ENCODE measurements at regions not wholly inside any gene's neighbourhood (a gene's known extent, or its start where the extent isn't known, plus 50 kb on each side); places are given as distances from the start of the nearest gene placed in this dataset.

DNA sequence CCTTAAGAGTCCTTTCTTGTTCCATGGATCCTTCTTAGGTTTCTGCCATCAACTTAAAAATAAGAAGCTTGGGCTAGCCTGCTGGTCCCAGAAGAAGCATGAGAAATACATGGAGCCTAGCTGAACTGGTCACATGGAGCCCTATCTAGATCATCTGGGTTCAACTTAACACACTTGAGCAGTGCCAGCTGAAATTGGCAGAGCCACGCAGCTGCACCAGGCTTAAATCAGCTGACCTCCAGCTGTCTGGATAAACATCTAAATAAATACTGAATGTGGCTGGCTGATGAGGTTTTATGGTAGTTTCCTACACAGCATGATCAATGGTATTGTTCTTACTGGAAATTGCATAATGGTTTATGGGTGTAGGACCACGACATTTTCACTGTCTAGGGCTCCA lies 598.4 kb upstream of the FAM241A start:
- no peak for DNase-seq (ENCODE audit: low spot score in 2 of 2)
- H3K27ac ChIP-seq, result no peak overlapping the region
- H3K4me1 ChIP-seq, result no peaks in the 10 kb centered on the region
- H3K4me3 ChIP-seq, result no peak overlapping the region
- H3K9me3 ChIP-seq, result no peaks in the 10 kb centered on the region
- TF ChIP-seq, protein P1, sequence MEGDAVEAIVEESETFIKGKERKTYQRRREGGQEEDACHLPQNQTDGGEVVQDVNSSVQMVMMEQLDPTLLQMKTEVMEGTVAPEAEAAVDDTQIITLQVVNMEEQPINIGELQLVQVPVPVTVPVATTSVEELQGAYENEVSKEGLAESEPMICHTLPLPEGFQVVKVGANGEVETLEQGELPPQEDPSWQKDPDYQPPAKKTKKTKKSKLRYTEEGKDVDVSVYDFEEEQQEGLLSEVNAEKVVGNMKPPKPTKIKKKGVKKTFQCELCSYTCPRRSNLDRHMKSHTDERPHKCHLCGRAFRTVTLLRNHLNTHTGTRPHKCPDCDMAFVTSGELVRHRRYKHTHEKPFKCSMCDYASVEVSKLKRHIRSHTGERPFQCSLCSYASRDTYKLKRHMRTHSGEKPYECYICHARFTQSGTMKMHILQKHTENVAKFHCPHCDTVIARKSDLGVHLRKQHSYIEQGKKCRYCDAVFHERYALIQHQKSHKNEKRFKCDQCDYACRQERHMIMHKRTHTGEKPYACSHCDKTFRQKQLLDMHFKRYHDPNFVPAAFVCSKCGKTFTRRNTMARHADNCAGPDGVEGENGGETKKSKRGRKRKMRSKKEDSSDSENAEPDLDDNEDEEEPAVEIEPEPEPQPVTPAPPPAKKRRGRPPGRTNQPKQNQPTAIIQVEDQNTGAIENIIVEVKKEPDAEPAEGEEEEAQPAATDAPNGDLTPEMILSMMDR (IDR thresholded peaks at IDR 0.05), result no peak
- H3K36me3 ChIP-seq, result no peaks in the 10 kb centered on the region
- no peaks in the 10 kb centered on the region for H3K27me3 ChIP-seq
- intact Hi-C loops (cut with DNase I), result no loop called here

DNA sequence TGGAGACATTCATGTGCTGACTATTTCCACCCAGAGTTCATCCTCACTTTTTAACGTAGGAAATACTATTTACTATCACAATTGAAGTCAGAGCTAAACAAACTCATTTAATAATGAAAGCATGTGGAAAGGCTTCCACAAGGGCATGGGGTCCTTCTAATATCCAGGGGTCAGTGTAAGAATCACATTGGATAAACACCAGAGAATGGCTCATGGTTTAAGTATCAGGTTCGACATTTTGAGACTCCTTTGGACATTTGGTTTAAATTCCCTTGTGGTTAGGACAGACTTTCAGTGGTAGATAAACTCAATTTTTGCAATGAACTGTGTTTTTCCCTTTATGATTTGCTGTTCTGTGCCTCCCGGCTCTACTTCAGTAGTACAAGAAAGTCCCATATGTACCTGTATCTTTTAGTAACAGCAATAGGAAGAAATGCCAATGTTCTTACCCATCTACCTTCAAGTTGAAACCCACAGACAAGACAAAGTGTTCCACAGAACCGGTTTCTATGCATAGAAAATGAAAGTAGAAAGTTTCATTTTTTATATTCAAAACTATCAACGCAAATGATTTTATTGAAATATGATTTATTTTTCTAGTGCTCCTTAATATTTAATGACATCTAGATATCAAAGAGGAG lies 589.0 kb upstream of the FAM241A start:
- Histone ChIP-seq H3K4me3 (no peak overlapping the region), H3K4me1 (no peaks in the 10 kb centered on the region), H3K9me3 (no peaks in the 10 kb centered on the region), H3K36me3 (no peaks in the 10 kb centered on the region), H3K27me3 (no peaks in the 10 kb centered on the region), H3K27ac (no peak overlapping the region)
- intact Hi-C loops (cut with DNase I), result no loop called here
- TF ChIP-seq, protein P1 (IDR thresholded peaks at IDR 0.05), result no peak
- DNase-seq (ENCODE audit: low spot score in 2 of 2), result no peak

DNA sequence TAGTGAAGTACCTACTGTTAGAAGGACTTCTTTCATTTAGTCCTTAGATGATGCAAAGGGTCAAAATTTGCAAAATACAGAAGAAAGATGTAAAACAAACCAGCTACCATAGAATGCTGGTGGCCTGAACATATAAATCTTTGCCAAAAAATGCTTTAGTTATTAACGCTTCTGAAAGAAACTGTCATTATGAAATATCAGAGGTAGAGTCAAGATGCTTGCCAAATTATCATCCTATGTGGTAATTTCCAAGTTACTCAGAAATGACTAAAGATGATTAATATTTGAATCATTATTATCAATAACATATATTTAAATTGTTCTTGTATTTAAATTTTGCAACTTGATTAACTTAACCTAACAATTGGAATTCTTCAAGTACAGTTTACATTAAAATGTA lies 588.4 kb upstream of the FAM241A start:
- TF ChIP-seq, protein P1 (IDR thresholded peaks at IDR 0.05), result no peak
- intact Hi-C loops (cut with DNase I), result no loop called here
- Histone ChIP-seq H3K36me3 (no peaks in the 10 kb centered on the region), H3K4me1 (no peaks in the 10 kb centered on the region), H3K4me3 (no peak overlapping the region), H3K9me3 (no peaks in the 10 kb centered on the region), H3K27ac (no peak overlapping the region), H3K27me3 (no peaks in the 10 kb centered on the region)
- no peak for DNase-seq (ENCODE audit: low spot score in 2 of 2)

DNA sequence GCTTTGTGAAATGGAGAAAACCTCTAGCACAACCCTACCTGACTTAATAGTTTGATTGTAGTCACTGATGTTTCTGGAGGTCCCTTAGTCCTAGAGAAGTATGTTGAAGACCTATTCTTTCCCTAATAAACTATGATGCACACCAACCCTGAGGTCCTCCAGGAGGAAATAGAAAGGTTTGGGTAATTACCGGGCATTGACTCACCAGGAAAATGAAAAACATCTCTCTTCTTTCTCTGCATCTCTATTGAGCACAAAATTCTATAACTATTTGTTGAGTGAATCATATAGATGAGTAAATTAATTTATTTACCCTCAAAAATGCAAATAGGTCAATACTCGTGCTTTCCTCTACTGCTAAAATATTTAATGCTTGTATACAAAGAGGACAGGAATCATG lies 582.4 kb upstream of the FAM241A start:
- Histone ChIP-seq H3K4me3 (no peak overlapping the region), H3K27ac (no peak overlapping the region), H3K27me3 (no peaks in the 10 kb centered on the region), H3K4me1 (no peaks in the 10 kb centered on the region), H3K9me3 (no peaks in the 10 kb centered on the region), H3K36me3 (no peaks in the 10 kb centered on the region)
- no peak for DNase-seq (ENCODE audit: low spot score in 2 of 2)
- intact Hi-C loops (cut with DNase I), result no loop called here
- TF ChIP-seq, protein P1 (IDR thresholded peaks at IDR 0.05), result no peak

DNA sequence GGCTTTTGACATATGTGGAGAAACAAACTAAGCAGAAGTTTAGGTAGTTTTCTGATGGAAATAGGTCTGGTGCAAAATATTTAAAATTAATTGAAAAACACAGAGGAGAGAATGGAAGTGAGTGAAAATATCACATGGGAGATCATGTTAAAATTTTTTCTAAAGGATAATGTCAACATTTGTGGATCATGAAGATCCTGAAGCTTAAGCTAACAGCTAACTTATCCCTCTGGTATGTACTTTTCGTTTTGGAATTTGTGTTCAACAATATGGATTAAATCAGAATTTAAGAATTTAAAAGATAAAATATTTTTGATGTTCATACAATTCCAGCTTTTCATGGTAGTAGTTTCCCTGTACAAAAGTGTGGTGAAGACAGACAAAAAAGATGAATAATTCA lies 572.8 kb upstream of the FAM241A start:
- intact Hi-C loops (cut with DNase I), result no loop called here
- no peaks in the 10 kb centered on the region for H3K27me3 ChIP-seq
- TF ChIP-seq, protein P1 (IDR thresholded peaks at IDR 0.05), result no peak
- no peak for DNase-seq (ENCODE audit: low spot score in 2 of 2)
- no peaks in the 10 kb centered on the region for H3K9me3 ChIP-seq
- no peaks in the 10 kb centered on the region for H3K4me1 ChIP-seq
- no peak overlapping the region for H3K4me3 ChIP-seq
- H3K36me3 ChIP-seq, result no peaks in the 10 kb centered on the region
- H3K27ac ChIP-seq, result no peak overlapping the region

DNA sequence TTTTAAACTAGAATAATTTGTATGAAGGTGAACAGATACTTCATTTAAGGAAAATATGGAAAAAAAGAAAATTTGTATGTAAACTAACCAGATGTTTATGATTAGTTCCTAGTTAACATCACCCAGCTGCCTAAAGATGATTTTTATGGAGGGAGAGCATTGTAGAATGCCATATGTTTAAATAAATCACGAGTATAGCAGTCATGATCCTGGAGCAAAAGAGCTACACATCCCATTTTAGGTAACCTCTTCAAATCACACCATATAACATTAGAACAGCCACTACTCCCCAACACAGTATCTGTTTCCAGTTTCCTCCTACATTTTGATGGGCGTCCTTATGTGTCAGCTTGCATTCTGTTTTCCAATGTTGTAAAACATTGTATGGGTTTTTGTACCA lies 571.9 kb upstream of the FAM241A start:
- no peaks in the 10 kb centered on the region for H3K9me3 ChIP-seq
- intact Hi-C loops (cut with DNase I), result no loop called here

More for the DNA sequence above, 571.9 kb upstream of the FAM241A start:
- H3K27me3 ChIP-seq, result no peaks in the 10 kb centered on the region
- DNase-seq (ENCODE audit: low spot score in 2 of 2), result no peak
- TF ChIP-seq, protein P1 (IDR thresholded peaks at IDR 0.05), result no peak
- no peak overlapping the region for H3K27ac ChIP-seq
- no peaks in the 10 kb centered on the region for H3K4me1 ChIP-seq
- no peak overlapping the region for H3K4me3 ChIP-seq
- no peaks in the 10 kb centered on the region for H3K36me3 ChIP-seq
